Activated CD4-positive, alpha-beta memory T cell treated with anti-CD3 and anti-CD28 coated beads, Interleukin-2, amount 10 ng/mL, durations not matched to agents 7 days and 5 days (primary cell): ENCODE measurements at regions not wholly inside any gene's neighbourhood (a gene's known extent, or its start where the extent isn't known, plus 50 kb on each side); places are given as distances from the start of the nearest gene placed in this dataset.
"Not testable (repeated sequence)": the region's sequence is repeated elsewhere in the genome, so short reads cannot be mapped to it uniquely, and the experiment has no call there.

ENCODE experiments used
- CTCF ChIA-PET: fragments of 350-600 bp; sonication (Branson Sonifier 250); formaldehyde crosslinking; loops from one replicate; lab custom pipeline; 2021; ENCODE audit warnings: antibody characterized with exemption, inconsistent platforms; lab: Charles Lee
- POLR2A ChIA-PET: fragments of 350-600 bp; sonication (Branson Sonifier 250); formaldehyde crosslinking; loops from one replicate; lab custom pipeline; 2021; ENCODE audit warnings: antibody characterized with exemption; lab: Charles Lee
- DNase-seq: peaks from one replicate; pipeline ENCODE4 v3.0.0-alpha.2; 2020
- H3K27ac Mint-ChIP-seq: one replicate; pipeline ENCODE4 v1.8.0; 2021; ENCODE audit warnings: mild to moderate bottlenecking, mixed read lengths
- H3K27me3 Mint-ChIP-seq: one replicate; pipeline ENCODE4 v1.8.0; 2021; ENCODE audit warnings: mixed read lengths
- H3K36me3 Mint-ChIP-seq: one replicate; pipeline ENCODE4 v1.8.0; 2021; ENCODE audit warnings: low read depth, mixed read lengths
- H3K4me1 Mint-ChIP-seq: one replicate; pipeline ENCODE4 v1.8.0; 2021; ENCODE audit warnings: mixed read lengths
- H3K4me3 Mint-ChIP-seq: one replicate; pipeline ENCODE4 v1.8.0; 2021; ENCODE audit warnings: mild to moderate bottlenecking, mixed read lengths
- H3K9me3 Mint-ChIP-seq: one replicate; pipeline ENCODE4 v1.8.0; 2021; ENCODE audit warnings: mixed read lengths

DNA sequence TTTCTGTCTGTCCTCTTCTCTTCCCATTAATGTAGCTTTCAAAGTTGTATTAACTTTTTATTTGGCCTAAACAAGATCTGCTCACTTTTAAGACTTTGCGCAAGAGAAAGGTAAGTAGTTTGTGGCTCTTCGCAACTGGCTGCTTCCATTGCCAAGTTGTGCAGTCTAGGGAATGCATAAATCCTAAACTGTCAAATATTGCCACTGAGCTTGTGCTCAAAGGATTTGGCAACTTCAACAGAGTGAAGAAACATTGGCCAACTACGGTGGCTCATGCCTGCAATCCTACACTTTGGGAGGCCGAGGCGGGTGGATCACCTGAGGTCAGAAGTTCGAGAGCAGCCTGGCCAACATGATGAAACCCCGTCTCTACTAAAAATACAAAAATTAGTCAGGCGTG, 826.4 kb downstream of the EPHA4 start:
- H3K36me3 Mint-ChIP-seq = no peaks in the 10 kb centered on the region
- no peaks in the 10 kb centered on the region for H3K9me3 Mint-ChIP-seq
- H3K27ac Mint-ChIP-seq = no peak overlapping the region
- ChIA-PET CTCF (no interaction called here), POLR2A (no interaction called here)
- no peak overlapping the region for H3K4me3 Mint-ChIP-seq
- H3K27me3 Mint-ChIP-seq = no peaks in the 10 kb centered on the region
- no peak for DNase-seq
- no peaks in the 10 kb centered on the region for H3K4me1 Mint-ChIP-seq

DNA sequence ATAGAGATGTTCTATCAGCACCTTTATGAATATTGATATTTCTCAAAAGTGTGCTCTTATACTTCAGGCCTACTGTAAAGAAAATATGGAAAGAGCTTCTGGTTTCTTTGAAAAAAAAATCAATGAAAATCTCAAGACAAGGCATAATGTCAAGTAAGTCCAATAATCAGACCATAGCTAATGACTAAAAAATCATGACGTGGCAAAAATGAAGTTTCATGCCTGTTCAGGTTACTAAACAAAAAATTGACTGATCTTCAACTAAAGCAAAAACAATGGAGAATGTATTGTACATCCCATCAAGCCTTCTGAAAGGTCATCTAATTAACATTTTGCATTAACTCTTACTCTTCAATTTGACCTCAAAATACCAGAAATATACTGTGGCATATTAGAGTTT, 824.4 kb downstream of the EPHA4 start:
- H3K27me3 Mint-ChIP-seq = no peaks in the 10 kb centered on the region
- H3K27ac Mint-ChIP-seq = no peak overlapping the region
- ChIA-PET POLR2A (no interaction called here), CTCF (no interaction called here)
- H3K4me3 Mint-ChIP-seq = no peak overlapping the region
- no peak for DNase-seq
- H3K4me1 Mint-ChIP-seq = no peaks in the 10 kb centered on the region
- no peaks in the 10 kb centered on the region for H3K36me3 Mint-ChIP-seq
- no peaks in the 10 kb centered on the region for H3K9me3 Mint-ChIP-seq

DNA sequence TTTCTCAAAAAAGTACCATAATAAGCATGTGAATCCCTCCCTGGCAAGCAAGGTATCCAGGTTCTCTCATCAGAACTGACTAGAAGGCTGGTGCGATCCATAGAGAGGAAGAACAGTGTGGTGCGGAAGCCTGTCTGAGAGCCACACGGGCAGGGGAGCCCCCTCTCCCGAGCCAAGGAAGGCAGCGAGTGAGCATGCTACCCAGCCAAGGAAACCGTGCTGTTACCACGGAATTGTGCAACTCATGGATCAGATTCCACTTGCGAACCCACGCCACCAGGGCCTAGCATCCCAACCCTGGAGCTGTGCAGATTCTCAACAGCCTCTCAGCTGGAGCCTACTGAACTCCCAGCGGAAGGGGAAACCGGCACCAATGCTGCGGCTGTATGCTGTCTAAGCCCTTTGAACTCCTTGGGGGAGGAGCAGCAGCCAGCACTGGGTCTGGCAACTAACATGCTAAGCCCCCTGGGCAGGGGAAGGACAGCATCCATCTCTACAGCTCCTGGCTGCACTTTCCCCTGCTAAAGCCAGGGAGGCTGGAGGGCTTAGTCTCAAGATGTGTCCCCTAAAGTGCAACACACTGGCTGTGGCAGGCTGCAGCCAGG, 823.1 kb downstream of the EPHA4 start:
- ChIA-PET CTCF (no interaction called here), POLR2A (no interaction called here)
- Mint-ChIP-seq H3K4me1 (no peaks in the 10 kb centered on the region), H3K9me3 (no peaks in the 10 kb centered on the region), H3K36me3 (no peaks in the 10 kb centered on the region), H3K27ac (no peak overlapping the region), H3K4me3 (no peak overlapping the region), H3K27me3 (no peaks in the 10 kb centered on the region)
- DNase-seq = no peak

DNA sequence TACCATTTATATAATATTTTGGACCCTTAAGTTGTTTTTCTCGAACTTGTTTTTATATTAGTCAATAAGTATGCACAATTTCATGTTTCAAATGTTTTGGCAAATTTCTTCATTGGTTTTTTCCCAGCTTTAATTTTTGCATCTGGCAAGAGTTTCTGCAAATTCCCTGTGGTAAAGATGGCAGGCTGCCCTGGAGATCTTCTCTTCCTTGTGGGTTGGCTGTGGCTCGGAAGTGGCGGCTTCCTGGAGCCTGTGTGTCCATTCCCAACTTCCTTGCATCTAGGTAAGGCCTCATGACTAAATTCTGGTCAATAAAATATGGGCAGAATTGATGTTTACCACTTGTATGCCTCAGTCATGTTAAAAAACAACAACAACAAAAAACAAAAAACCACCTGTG, 818.6 kb downstream of the EPHA4 start:
- POLR2A ChIA-PET = no interaction called here
- Mint-ChIP-seq H3K27me3 (no peaks in the 10 kb centered on the region), H3K9me3 (no peaks in the 10 kb centered on the region), H3K27ac (no peak overlapping the region), H3K36me3 (no peaks in the 10 kb centered on the region), H3K4me3 (no peak overlapping the region), H3K4me1 (no peaks in the 10 kb centered on the region)
- DNase-seq = no peak
- CTCF ChIA-PET = no interaction called here

DNA sequence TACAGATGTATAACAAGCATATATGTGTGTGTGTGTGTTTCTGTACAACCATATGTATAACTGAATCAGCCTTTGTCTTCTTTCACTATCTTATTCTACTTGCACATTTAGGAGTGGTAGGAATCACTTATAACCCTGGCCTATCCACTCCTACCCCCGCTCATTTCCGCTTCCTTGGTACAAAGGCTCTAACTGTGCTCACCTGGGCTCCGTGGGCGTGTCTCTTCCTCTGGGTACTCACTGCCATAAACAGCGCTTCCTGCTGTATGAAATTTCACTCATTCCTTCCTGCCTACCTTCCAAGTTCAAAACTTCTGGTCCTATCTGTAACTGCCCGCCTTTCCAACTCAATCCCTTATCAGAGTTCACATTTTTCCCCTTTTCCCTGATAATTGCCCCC, 815.5 kb downstream of the EPHA4 start:
- Mint-ChIP-seq H3K9me3 (no peaks in the 10 kb centered on the region), H3K4me1 (no peaks in the 10 kb centered on the region), H3K27ac (no peak overlapping the region), H3K4me3 (no peak overlapping the region), H3K36me3 (no peaks in the 10 kb centered on the region), H3K27me3 (no peaks in the 10 kb centered on the region)
- POLR2A ChIA-PET = no interaction called here
- DNase-seq = no peak
- CTCF ChIA-PET = no interaction called here

DNA sequence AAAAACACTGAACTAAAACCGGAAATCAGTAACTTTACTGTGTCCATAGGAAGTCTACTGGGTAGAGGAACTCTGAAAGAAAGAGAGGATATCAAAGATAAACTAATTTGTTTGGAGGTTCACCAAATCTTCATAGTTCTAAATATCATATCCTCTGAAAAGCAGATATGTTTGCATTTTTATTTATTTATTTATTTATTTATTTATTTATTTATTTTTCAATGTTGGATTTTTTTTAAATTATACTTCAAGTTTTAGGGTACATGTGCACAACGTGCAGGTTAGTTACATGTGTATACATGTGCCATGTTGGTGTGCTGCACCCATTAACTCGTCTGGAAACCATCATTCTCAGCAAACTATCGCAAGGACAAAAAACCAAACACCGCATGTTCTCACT, 813.7 kb downstream of the EPHA4 start:
- H3K9me3 Mint-ChIP-seq, H3K4me3 Mint-ChIP-seq, H3K27me3 Mint-ChIP-seq, DNase-seq, CTCF ChIA-PET, H3K27ac Mint-ChIP-seq, POLR2A ChIA-PET, H3K36me3 Mint-ChIP-seq, H3K4me1 Mint-ChIP-seq: not testable (repeated sequence)

DNA sequence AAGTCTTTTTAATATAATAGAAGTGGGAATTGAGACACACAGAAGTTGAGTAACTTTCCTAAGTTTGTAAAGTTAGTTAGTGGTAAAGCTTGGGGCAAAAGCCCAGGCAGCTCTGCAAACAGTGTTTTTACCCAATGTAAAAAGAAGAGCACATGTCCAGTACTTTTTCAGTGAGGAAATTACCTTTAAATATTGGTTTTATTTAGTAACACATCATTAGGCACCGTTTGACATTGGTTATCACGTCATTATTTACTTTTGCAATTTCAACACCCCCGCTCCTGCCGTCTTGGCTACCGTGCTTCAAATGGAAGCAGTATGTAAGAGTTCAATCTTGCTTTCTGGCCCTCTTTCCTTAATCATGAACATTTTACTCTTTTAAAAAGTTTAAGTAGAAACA, 807.9 kb downstream of the EPHA4 start:
- Mint-ChIP-seq H3K27me3 (no peaks in the 10 kb centered on the region), H3K9me3 (no peaks in the 10 kb centered on the region), H3K36me3 (no peaks in the 10 kb centered on the region), H3K4me1 (no peaks in the 10 kb centered on the region), H3K4me3 (no peak overlapping the region), H3K27ac (no peak overlapping the region)
- ChIA-PET CTCF (no interaction called here), POLR2A (no interaction called here)
- DNase-seq = no peak

DNA sequence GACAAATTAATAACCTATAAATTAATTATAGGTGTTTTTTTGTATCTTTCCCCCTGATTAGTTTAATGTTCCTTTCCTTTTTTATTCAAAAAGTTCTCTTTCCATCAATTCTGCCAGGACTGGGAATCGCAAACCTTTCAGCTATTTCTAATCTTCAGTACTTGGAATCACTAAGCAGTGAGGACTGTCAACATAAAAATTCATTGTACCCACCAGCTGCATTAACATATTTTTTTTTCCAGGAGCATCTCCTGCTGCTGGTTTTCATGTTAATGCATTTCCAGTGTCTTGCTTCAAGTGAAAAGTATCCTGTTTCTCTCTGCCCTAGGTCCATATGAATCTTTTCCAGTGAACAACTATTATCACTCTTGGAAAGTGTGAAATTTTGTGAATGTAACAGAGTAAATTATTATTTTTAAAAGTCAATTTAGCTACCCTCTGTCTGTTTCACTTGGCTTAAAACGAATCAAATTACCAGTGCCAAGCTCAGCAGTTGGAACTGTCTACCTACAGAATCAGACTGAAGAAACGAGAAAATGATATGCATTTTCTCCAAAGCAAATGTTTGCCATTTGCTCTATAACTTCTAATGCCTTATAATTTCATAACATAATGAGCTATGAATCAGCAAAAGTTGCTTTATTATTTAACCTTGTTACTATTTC, 804.4 kb downstream of the EPHA4 start:
- H3K9me3 Mint-ChIP-seq = no peaks in the 10 kb centered on the region

DNA sequence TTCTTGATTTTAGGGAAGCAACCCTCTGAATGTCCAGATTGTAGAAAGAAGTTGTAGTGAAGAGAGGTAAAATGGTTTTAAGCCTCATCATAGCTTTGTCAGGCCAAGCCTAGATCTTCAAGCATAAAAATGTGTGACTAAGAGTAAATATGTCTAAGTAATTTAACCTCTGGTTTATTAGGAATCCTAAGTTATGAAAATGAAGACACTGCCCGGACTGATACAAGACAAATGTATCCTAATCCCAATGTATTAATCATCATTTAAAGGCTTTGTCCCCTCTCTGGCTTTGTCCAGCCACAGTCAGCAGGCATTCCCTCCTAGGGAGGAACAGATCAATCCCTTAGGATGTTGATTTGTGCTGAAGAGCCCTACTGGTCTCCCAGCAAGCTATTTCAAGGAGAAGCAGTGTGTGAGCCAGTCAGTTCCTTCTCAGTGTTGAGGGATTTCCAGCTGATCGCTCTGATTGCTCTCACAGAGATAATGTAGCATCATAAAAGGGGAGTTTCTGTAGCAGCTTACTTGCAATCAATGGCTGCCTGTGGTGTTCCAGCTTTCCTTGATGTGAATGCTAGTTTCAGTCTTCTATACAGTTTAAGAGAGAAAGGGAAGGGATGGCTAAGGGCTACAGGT, 796.1 kb downstream of the EPHA4 start:
- Mint-ChIP-seq H3K4me3 (no peak overlapping the region), H3K27ac (no peak overlapping the region), H3K36me3 (no peaks in the 10 kb centered on the region), H3K27me3 (no peaks in the 10 kb centered on the region), H3K4me1 (no peaks in the 10 kb centered on the region), H3K9me3 (no peaks in the 10 kb centered on the region)
- ChIA-PET CTCF (no interaction called here), POLR2A (no interaction called here)
- no peak for DNase-seq

More for the DNA sequence above, 804.4 kb downstream of the EPHA4 start:
- no peak for DNase-seq
- H3K27me3 Mint-ChIP-seq = no peaks in the 10 kb centered on the region
- ChIA-PET POLR2A (no interaction called here), CTCF (no interaction called here)
- no peak overlapping the region for H3K4me3 Mint-ChIP-seq
- no peaks in the 10 kb centered on the region for H3K4me1 Mint-ChIP-seq
- H3K27ac Mint-ChIP-seq = no peak overlapping the region
- H3K36me3 Mint-ChIP-seq = no peaks in the 10 kb centered on the region

DNA sequence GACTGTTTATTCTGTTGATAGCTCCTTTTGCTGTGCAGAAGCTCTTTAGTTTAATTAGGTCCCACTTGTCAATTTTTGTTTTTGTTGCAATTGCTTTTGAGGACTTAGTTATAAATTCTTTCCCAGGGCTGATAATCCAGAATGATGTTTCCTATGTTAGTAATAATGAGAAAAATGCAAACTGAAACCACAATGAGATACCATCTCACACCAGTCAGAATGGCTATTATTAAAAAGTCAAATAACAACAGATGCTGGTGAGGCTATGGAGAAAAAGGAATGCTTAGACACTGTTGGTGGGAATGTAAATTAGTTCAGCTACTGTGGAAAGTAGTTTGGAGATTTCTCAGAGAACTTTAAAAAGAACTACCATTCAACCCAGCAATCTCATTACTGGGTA, 793.0 kb downstream of the EPHA4 start:
- H3K27me3 Mint-ChIP-seq, H3K9me3 Mint-ChIP-seq, H3K36me3 Mint-ChIP-seq, H3K27ac Mint-ChIP-seq, H3K4me3 Mint-ChIP-seq, CTCF ChIA-PET, H3K4me1 Mint-ChIP-seq, POLR2A ChIA-PET, DNase-seq: not testable (repeated sequence)

DNA sequence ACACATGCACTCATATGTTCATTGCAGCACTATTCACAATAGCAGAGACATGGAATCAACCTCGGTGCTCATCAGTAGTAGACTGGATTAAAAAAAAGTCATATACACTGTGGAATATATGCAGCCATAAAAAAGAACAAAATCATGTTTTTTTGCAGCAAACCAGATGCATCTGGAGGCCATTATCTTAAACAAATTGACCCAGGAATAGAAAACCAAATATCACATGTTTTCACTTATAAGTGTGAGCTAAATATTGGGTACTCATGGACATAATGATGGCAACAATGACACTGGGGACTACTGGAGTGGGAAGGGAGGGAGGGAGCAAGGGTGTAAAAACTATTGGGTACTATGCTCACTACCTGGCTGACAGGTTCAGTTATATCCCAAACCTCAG, 792.6 kb downstream of the EPHA4 start:
- H3K36me3 Mint-ChIP-seq = no peaks in the 10 kb centered on the region
- no peaks in the 10 kb centered on the region for H3K4me1 Mint-ChIP-seq
- H3K27ac Mint-ChIP-seq = no peak overlapping the region
- ChIA-PET CTCF (no interaction called here), POLR2A (no interaction called here)
- no peaks in the 10 kb centered on the region for H3K27me3 Mint-ChIP-seq
- DNase-seq = no peak
- H3K9me3 Mint-ChIP-seq = no peaks in the 10 kb centered on the region
- H3K4me3 Mint-ChIP-seq = no peak overlapping the region

DNA sequence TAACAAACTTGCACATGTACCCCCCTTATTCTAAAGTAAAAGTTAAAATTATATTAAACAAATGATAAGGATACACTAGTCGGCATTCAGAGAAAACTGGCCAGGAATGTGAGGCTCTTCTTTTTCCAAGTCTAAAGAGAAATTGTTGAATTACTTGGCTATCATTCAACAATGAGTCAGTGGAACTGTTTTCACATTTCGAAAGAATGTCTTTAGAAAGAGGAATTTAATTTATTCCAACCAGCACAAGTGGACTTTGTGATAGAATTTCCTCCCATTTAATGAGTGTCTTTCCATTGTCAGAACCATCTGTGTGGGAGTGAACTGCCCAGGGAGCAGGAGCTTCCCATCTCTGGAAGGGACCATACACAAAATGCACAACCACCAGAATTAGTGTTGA, 792.2 kb downstream of the EPHA4 start:
- Mint-ChIP-seq H3K36me3 (no peaks in the 10 kb centered on the region), H3K4me1 (no peaks in the 10 kb centered on the region), H3K4me3 (no peak overlapping the region), H3K27ac (no peak overlapping the region), H3K9me3 (no peaks in the 10 kb centered on the region), H3K27me3 (no peaks in the 10 kb centered on the region)
- POLR2A ChIA-PET = no interaction called here
- no peak for DNase-seq
- CTCF ChIA-PET = no interaction called here

DNA sequence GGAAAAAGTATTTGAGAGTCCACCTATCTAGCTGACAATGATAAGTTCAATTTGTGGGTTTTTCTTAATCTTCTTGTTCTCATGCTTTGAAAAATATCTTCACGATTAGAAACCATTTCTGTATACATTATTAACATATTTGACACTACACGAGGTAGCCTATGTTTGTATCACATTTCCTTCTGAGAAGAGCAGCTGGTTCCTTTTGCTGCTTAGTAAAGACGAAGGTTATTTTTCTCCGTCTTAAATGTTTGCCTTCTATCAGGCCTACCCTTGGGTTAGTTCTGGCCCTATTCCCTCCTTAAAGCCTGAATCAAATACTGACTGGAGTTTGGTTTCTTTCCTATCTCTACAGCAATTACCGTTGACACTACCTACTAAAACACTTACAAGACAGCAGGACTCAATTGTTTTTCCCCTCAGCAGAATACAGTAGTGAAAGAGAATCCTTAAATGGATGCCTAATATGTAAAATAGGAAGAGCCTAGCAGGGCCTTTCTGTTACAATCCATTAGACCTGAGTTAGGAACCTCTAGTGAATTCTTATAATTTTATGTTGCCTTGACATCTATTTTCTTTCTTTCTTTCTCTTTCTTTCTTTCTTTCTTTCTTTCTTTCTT, 790.4 kb downstream of the EPHA4 start:
- H3K9me3 Mint-ChIP-seq = no peaks in the 10 kb centered on the region
- no peak overlapping the region for H3K4me3 Mint-ChIP-seq
- DNase-seq = no peak
- H3K36me3 Mint-ChIP-seq = no peaks in the 10 kb centered on the region
- H3K27me3 Mint-ChIP-seq = no peaks in the 10 kb centered on the region
- no peaks in the 10 kb centered on the region for H3K4me1 Mint-ChIP-seq
- ChIA-PET CTCF (no interaction called here), POLR2A (no interaction called here)
- H3K27ac Mint-ChIP-seq = no peak overlapping the region
